ENCODE measurements at regions not wholly inside any gene's neighbourhood (a gene's known extent, or its start where the extent isn't known, plus 50 kb on each side); places are given as distances from the start of the nearest gene placed in this dataset.
"Not testable (repeated sequence)": the region's sequence is repeated elsewhere in the genome, so short reads cannot be mapped to it uniquely, and the experiment has no call there.

DNA sequence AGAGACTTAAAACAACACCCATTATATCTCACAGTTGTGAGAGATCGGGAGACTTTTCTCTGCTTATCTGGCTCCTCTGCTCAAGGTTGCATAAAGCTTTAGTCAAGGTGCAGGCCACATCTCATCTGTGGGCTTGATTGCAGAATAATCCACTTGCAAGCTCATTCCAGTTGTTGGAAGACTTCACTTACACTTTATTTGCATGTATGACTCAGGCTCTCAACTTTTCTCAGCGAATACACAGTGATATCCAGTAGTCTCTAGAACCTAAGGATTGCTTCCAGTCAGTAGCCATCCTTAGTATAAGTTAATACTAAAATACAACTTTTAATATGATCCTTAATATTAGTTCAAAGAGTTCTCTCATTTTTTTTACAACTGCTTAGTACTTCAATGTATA is 435.5 kb upstream of the NRG3 start:
- DNase-seq (ENCODE audit: low read depth in 2 of 2): no peak

DNA sequence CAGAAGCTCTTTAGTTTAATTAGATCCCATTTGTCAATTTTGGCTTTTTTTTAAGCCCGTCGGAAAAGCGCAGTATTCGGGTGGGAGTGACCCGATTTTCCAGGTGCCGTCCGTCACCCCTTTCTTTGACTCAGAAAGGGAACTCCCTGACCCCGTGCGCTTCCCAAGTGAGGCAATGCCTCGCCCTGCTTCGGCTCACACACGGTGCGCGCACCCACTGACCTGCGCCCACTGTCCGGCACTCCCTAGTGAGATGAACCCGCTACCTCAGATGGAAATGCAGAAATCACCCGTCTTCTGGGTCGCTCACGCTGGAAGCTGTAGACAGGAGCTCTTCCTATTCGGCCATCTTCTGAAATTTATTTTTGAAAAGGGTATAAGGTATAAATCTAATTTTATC is 433.4 kb upstream of the NRG3 start:
- DNase-seq (ENCODE audit: low read depth in 2 of 2): not testable (repeated sequence)

DNA sequence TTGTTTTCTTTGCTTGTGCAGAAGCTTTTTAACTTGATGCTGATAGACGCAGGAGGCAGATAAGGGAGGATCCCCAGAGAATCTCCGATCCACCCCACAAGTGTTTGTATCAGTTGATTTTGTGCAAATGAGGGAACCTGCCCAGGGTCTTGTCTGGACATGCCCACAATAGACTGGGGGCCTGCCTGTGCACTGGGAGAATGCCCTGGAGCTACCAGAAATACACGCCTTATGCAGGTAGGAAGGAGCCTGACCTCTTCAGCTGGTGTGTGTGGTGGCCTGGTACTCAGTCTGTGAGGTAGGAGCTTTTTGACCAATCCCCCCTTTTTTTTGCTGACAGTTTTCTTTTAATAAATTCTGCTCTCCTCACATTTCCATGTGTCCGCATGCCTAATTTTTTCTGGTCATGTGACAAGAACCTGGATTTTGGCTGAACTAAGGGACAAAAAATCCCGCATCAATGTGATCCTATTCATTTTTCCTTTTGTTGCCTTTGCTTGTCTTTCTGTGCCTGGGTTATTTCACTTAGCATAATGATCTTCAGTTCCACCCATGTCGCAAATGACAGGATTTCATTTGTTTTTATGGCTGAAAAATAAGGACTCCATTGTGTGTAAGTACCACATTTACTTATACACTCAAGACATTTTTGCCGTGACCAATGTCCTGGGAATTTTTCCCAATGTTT is 430.6 kb upstream of the NRG3 start:
- no peak for DNase-seq (ENCODE audit: low read depth in 2 of 2)

DNA sequence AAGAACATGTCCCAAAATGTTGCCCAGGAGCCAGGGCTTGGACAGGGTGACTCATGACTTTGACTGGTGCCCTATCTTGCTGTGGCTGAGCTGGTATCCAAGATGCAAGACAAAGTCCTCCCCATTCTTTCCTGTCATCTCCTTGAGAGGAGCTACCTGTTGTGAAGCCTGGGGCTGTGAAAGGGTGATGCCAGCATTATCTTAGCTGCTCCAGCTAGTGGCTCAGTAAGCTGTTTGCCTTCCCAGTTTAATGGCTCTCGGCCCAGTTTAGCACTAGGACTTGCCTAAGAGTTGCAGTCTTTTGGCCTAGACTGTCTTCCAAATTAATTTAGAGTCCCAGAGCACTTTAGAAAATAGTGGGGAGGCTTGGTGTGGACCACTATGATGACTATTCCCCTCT is 424.3 kb upstream of the NRG3 start:
- no peak for DNase-seq (ENCODE audit: low read depth in 2 of 2)

DNA sequence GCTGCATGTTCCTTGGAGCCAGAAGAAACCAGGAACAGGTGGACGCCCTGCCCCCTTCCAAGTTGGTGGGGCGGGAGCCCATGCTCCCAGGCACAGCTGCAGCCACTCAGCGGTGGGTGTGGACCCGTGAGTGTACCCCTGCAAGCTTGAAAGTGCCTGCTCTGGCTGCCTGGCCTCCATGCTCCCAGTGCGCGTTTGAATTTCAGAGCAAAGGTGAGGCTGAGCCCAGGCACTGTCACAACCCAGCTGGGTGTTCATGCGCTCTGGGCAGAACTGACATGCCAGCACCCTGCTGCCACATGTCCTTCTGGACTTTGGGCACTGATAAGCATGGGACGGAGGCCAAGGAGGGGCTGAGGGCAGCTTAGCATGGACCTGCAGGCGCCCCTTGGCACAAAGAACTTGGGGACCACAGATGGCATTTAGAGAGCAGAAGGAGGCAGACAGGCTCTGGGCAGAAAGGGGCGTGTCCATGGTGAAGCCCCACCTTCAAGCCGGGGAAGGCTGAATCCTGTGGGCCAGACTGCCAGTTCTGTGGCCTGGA is 402.0 kb upstream of the NRG3 start:
- no peak for DNase-seq (ENCODE audit: low read depth in 2 of 2)

DNA sequence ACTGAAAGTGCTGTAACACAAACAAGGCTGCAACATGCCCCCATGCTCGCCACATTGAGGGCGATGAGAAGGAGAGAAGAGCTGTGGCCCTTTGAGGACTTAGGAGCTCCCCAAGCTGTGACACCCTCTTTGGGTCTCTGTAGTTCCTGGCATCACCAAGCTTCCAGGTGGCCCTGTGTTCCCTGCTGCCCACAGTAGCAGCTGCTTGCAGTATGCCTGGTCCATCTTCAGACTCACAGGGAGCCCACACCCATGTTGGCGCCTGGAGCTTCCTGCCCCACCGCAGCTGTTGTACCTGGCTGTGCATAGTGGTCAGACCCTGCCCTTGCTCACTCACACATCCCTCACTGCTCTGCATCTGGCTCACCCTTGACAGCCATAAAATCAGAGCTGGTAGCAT is 401.2 kb upstream of the NRG3 start:
- DNase-seq (ENCODE audit: low read depth in 2 of 2): no peak

DNA sequence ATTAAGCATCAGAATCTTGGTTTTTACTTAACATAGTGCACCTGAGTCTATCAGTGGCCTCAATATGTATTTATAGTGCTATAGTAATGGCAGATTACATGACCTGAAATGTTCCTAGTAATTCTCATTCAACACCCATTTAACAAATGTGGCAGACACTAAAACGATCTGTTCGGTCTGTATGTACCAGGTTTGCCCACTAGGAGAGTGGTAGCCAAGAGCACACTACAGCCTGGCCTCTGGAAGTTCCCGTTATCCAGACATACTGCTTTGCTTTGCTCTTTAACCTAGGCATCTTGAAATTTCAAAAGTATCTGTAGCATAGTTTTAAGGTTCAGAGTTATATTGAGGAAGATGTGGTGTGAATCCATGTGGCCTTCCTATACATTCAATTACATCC is 395.7 kb upstream of the NRG3 start:
- DNase-seq (ENCODE audit: low read depth in 2 of 2): no peak

DNA sequence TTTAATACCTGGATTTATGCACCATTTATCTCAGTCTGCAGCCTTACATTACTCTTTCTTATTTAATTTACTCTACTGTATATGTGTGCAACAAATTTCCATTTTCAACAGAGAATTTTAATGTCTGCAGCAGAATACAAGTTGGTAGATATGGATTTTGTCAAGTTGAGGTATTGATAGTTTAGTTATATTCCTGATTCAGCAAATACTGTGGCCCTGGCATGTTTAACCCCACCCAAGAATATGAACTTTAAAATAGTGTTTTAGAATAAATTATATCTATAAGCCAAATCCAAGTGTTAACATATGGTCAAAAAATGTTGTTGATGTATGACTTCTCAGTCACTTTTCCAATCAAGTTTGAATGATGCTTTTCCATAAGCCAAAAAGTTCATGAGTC is 378.4 kb upstream of the NRG3 start:
- no peak for DNase-seq (ENCODE audit: low read depth in 2 of 2)

DNA sequence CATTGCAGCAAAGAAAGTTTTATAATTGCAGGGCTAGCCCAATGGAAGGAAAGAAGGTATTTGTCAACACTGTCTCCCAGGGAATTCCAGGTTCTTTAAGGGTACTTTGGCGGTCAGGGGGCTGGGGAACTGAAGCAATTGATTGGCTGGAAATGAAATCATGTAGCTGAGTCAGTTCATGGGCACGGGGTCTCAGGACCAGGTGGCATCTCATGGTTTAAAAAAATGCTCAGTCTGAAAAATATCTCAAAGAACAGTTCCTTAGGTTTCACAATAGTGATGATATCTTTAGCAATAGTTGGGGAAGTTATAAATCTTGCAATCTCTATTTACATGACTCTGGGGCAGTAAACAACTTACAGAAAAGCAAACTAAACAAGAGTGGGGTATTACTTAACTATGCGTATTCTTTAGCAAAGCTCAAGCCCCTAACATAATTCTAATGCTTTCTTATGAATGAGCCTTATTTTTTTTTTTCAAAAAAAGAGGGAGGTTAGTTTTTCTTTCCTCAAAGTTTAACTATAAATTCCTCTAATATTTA is 376.9 kb upstream of the NRG3 start:
- no peak for DNase-seq (ENCODE audit: low read depth in 2 of 2)

DNA sequence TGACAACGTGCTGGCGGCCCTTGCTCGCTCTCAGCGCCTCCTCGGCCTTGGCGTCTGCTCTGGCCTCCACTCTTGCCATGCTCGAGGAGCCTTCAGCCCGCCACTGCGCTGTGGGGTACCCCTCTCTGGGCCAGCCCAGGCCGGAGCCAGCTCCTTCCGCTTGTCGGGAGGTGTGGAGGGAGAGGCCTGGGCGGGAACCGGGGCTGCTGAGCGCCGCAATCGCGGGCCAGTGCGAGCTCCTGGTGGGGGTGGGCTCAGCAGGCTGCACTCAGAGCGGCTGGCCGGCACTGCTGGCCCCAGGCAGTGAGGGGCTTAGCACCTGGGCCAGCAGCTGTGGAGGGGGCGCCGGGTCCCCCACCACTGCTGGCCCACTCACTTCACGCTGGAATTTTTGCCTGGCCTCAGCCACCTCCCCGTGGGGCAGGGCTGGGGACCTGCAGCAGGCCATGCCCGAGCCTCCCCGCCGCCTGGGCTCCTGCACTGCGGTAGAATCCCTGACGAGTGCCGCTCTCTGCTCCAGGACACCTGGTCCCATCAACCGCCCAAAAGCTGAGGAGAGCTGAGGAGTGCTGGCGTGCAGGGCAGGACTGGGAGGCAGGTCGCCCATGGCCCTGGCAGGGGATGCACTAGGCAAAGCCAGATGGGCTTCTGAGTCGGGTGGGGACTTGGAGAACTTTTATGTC is 372.2 kb upstream of the NRG3 start:
- no peak for DNase-seq (ENCODE audit: low read depth in 2 of 2)

DNA sequence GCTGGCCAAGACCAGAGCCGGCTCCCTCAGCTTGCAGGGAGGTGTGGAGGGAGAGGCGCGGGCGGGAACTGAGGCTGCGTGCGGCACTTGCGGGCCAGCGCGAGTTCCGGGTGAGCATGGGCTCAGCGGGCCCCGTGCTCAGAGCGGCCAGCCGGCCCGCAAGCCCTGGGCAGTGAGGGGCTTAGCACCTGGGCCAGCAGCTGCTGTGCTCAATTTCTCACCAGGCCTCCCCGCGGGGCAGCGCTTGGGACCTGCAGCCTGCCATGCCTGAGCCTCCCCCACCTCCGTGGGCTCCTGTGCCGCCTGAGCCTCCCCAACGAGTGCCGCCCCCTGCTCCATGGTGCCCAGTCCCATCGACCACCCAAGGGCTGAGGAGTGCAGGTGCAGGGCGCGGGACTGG is 369.2 kb upstream of the NRG3 start:
- not testable (repeated sequence) for DNase-seq (ENCODE audit: low read depth in 2 of 2)

DNA sequence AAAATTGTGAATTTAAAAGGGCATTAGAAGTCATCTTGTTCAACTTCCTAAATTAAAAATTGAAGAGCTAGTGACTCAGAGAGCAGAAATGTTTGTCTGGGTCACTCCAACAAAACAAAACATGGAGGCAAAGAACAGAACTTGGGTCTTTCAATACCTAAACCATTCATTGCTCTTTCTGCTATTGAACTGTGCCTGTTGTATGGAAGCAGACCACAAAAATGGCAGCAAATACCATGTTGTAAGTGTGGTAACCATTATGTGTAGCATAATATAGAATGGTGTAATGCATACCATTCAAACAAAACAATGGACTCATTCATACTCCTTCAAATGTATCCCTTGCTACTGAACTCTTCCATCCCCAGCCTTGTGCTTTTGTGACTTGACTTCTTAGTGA is 360.2 kb upstream of the NRG3 start:
- DNase-seq (ENCODE audit: low read depth in 2 of 2): no peak

DNA sequence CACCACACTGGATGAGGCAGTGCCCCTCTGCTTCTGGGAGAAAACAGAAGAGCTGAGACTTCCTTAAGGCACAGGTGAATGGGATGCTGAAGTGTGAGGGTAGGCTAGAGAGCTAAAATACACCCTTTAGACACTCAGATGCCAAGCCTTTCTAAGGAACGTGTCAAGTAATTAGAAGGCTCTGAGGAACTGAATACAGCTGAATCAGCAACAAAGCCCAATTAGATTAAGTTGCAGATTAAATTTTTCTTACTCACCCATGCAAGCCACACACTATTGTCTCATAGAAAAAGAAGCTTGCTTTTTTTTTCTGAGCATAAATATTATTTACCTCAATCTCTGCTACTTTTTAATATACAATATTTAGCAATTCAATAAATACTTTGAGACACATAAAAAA is 354.3 kb upstream of the NRG3 start:
- no peak for DNase-seq (ENCODE audit: low read depth in 2 of 2)

DNA sequence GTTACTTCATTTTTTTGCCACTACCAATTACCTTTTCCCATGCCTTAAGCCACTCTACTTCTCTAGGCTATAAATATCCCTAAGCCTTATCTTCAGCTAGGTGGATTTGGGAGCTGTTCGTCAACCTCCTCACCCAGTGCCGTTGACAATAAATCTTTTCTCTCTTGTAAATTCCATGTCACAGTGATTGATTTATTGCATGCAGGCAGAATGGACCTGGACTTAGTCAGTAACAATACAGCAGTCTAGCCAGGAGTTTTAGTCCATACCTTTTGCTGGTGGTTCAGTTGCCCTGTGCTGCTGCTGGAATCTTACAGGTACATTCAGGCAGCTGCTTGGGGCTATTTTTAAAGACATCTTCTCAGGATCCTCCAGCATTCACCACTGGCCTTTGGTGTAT is 350.5 kb upstream of the NRG3 start:
- DNase-seq (ENCODE audit: low read depth in 2 of 2): no peak

DNA sequence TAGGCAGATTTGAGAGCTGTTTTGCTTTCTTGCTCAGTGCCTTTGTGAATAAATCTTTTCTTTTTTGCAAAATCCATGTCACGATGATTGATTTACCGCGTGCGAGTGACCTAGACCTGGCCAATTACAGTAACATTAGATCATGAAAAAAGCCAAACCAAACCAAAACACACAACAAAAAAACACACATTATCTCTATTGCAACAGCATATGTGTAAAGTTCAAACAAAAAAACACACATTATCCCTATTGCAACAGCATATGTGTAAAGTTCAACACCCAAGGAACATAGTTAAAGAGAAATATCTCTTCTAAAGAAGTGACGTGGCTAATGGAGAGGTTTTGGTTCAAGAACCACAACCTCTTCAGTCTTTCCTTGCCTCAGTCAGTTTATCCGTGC is 342.6 kb upstream of the NRG3 start:
- no peak for DNase-seq (ENCODE audit: low read depth in 2 of 2)

DNA sequence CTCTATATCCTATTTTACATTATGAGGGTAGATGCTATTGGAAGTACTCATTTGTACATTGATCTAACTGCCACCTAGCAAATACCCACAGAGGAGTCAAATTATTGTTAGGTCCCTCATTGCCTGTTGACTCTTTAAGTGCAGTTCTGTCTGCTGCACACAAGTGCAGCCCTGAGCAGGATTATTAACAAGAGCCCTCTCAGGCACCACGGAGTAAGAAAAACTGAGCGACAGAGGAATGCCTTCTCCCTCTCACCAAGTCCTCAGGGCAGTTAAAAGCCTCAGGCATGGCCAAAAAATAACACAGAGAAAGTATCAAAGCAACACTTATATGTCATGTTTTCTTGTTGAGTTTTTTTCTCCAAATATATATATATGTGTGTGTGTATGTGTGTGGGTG is 340.0 kb upstream of the NRG3 start:
- DNase-seq (ENCODE audit: low read depth in 2 of 2): no peak

DNA sequence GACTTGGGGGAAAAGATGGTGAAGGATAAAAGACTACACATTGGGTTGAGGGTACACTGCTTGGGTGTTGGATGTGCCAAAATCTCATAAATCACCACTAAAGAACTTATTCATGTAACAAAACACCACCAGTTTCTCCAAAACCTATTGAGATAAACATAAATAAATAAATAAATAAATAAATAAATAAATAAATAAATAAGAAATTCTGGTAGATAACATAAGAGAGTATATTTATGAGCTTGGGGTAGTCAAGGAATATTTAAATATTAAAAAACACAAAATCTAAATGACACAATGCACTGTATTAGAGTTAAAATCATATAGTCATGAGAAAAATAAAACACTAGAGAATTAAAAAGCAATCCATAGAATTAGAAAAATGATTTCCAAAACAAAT is 333.5 kb upstream of the NRG3 start:
- DNase-seq (ENCODE audit: low read depth in 2 of 2): no peak

DNA sequence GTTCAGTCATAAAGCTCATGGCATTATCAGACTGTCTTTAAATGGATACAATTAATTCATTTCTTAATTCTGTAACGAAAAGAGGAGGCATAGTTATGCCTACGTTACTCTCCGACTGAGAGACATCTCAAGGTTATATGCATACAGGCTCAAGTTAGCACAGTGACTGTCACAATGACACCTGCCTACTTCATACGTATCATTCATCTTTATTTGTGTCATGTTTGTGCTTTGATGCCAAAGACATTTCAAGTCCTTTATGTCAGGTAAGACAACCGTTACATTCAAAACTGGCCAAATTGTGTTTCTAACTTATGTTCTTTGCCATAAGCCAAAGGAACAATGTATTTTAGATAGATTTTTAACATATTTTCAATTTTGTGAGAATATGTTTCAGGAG is 328.8 kb upstream of the NRG3 start:
- DNase-seq (ENCODE audit: low read depth in 2 of 2): no peak

DNA sequence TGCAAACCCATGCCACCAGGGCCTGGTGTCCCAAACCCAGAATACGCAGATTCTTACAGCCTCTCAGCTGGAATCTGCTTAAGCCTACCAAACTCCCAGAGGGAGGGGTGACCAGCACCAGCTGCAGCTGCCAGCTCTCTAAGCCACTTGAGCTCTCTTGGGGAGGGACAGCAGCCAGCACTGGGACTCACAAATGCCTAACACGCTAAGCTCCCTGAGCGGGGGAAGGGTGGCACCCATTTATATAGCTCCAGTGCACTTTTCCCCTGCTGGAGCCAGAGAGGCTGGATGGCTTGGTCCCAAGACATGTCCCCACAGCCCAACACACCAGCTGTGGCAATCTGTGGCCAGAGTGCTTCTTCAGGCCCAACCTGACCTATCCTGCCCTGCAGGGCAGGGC is 326.8 kb upstream of the NRG3 start:
- no peak for DNase-seq (ENCODE audit: low read depth in 2 of 2)

DNA sequence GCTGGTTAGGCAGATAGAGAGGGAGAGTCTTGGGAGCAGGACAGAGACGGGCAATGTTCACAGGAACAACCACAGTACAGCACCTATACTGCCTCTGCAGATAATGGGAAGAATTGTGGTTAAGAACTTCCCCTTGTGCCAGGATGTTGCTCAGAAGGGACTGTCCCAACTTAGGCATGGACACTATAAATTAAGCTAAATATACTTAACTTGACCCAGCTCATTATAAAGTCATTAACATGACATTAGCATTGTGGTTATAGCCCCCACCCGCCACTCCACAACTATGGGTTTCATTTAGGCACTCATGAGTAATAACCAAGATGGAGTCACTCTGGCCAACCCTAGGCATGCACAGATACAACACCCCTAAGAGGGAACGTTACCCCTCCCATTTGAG is 310.9 kb upstream of the NRG3 start:
- no peak for DNase-seq (ENCODE audit: low read depth in 2 of 2)

DNA sequence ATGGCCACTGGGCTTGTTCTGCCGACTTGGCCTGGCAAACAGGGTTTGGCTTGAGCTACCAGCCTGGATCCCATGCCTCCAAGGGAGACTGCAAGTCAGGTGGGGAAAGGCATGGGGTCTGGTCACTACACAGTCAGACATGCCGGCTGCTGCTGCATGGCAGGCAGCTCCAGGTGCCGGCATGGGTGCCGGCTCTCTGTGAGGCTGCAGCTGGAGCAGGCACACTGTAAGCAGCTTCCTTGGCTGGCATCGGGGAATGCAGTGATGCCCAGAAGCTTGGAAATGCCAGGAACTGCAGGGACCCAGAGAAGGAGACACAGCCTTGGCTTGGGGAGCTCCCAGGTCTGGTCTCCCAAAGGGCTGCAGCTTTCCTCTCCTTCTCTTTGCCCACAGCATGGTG is 305.5 kb upstream of the NRG3 start:
- DNase-seq (ENCODE audit: low read depth in 2 of 2): no peak

DNA sequence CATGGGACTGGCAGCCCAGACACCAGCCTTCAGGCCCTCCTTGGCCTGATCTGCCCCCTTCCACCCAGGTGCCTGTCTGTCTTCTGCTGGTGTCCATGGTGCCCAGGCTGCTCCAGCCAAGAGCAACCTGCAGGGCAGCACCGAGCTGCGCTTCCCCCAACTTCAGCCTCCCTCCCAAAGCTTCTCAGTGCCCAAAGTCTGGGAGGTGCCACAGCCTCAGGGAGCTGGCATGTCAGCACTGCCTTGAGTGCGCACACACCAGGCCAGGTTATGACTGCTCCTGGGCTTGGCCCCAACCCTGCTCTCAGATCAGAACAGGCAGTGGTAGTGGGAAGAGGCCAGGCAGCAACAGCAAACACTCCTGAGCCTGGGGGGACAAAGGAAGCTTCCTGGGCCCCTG is 304.6 kb upstream of the NRG3 start:
- no peak for DNase-seq (ENCODE audit: low read depth in 2 of 2)
